ENCODE measurements at regions not wholly inside any gene's neighbourhood (a gene's known extent, or its start where the extent isn't known, plus 50 kb on each side); places are given as distances from the start of the nearest gene placed in this dataset.

DNA sequence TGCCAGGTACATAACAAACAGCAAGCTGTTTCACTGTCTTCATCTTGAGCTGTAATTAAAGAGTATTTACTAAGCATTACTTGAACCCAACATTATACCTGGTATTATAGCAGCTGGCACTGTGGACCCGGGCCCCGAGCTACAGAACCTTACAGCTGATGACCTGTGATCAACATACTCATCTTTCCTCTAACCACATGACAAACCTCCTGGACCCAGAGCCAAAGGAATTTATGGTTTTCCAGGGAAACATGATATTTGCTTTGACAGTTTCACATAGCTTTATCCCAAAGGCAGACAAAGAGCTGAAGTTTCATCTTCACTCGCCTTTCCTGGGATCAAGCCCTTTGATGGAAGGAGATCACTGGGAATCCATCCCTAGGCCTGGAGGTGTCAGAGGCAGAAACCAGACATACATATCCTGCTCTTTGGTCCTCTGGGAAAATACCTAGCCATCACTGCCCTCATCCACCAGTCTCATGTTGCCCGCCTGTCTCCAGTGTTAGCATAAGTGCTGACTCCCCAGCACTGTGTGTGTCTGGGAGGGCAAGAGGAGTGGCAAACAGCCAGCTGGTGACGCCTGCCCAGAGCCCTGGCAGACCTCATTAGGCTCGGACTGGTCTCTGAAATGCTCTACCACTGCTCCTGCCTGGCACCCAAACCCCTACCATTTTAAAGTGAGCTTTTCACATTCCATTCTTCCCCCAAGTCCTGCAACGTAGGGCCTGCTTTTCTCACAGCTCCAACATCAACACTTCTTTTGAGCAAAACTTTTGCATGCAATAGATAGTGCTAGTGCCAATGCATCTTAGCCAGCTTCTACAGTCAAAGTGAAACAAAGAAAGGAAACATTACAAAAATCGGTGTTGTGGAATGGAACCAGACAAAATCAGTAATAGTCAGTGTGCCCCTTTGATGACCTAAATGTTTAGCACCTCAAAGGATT lies 138.8 kb upstream of the CTAGE1 start:
- no peaks in the 10 kb centered on the region for H3K9me3 ChIP-seq (ENCODE audit: low read length)
- Mint-ChIP-seq H3K9me3 (peaks cover 0 to 3% (median 0%) of the 10 kb centered on the region in 5 donors), H3K36me3 (no peaks in the 10 kb centered on the region), H3K27me3 (peaks cover 12 to 45% of the 10 kb centered on the region in 2 donors), H3K4me3 (peak overlapping the region in 1 of 7 donors; percentile 1), H3K4me1 (peaks cover 7 to 14% (median 8%) of the 10 kb centered on the region in 3 donors), H3K27ac (no peak overlapping the region)
- peaks cover 6% of the 10 kb centered on the region for H3K4me1 ChIP-seq (ENCODE audit: insufficient read depth, low read length)
- CTCF ChIA-PET: no interaction called here
- POLR2A ChIA-PET: interaction anchor here (1.1 kb wide), 1 partner anchor 11 kb away, joined by 3 read pairs; no protein-coding TSS in a partner anchor
- peaks cover 22% of the 10 kb centered on the region for H3K27me3 ChIP-seq (ENCODE audit: insufficient read depth, low read length, poor library complexity, severe bottlenecking)
- no peak overlapping the region for H3K27ac ChIP-seq (ENCODE audit: low read depth, low read length)
- no peak for DNase-seq
- H3K36me3 ChIP-seq (ENCODE audit: insufficient read depth, low read length): no peaks in the 10 kb centered on the region
- H3K4me3 ChIP-seq (ENCODE audit: low read length): no peak overlapping the region

DNA sequence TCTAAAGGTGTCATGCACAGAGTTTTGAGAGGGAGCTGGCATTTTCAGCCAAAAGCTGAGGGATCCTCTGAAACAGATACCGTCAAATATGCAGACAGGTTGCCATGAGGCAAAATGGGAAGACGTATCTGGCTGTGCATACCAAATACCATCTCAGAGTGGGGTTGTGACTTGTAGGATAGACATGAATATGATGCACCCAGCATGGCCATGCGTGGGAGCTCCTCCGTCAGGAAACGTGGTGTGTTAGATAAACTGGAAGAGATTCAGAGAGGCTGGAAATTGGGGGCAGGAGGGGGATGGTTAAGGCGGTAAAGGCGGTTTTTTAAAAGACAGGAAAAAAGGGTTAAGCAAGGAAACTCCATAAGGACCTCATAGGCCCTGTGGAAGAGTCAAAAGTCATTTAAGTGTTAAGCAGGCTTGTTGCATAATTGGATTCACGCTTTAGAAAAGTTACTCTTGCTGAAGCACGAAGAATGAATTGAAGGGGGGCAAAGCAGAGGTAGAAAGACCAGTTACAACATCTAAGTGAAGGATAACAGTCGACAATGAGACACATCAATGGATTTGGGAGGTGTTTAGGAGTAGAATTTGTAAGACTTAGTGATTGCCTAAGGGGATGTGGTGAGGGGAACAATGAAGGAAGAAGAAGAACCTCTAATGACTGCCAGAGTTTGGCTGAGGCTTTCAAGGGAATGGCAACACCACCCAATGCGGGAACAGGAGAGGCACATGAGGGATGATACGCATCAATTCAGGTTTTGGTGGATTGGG lies 139.6 kb upstream of the CTAGE1 start:
- Histone ChIP-seq H3K4me3 (ENCODE audit: low read length) (no peak overlapping the region), H3K4me1 (ENCODE audit: insufficient read depth, low read length) (peaks cover 6% of the 10 kb centered on the region), H3K27me3 (ENCODE audit: insufficient read depth, low read length, poor library complexity, severe bottlenecking) (peaks cover 22% of the 10 kb centered on the region), H3K27ac (ENCODE audit: low read depth, low read length) (no peak overlapping the region), H3K9me3 (ENCODE audit: low read length) (no peaks in the 10 kb centered on the region), H3K36me3 (ENCODE audit: insufficient read depth, low read length) (no peaks in the 10 kb centered on the region)
- Mint-ChIP-seq H3K9me3 (peaks cover 0 to 3% (median 0%) of the 10 kb centered on the region in 5 donors), H3K4me3 (peak overlapping the region in 3 of 7 donors; percentile 1 to 63 (median 22)), H3K36me3 (no peaks in the 10 kb centered on the region), H3K27me3 (peaks cover 12 to 53% of the 10 kb centered on the region in 2 donors), H3K4me1 (peaks cover 7 to 14% (median 8%) of the 10 kb centered on the region in 3 donors), H3K27ac (peak overlapping the region in 1 of 8 donors; percentile 48)
- ChIA-PET POLR2A (no interaction called here), CTCF (no interaction called here)
- DNase-seq: no peak

DNA sequence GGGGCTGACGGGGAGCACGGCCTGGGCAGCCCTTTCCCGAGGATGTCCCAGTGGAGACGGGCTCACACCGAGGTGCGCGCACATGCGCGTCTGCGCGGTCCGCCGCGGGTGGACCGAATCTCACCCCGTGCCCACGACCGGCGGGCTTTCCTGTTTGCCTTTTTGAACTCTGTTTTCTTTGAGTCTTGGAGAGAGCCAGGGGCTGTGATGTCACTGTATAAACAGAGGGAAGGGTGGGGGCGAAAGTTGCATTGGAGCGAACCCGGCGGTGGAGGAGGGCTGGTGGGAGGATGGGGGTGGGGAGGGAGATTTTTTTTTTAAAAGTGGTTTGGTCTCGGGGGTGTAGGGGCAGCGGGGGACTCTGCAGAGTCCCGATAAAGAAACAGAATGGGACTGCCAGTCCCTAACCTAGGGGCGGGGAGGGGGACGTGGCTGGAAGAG lies 141.2 kb upstream of the CTAGE1 start:
- no peaks in the 10 kb centered on the region for H3K36me3 Mint-ChIP-seq

DNA sequence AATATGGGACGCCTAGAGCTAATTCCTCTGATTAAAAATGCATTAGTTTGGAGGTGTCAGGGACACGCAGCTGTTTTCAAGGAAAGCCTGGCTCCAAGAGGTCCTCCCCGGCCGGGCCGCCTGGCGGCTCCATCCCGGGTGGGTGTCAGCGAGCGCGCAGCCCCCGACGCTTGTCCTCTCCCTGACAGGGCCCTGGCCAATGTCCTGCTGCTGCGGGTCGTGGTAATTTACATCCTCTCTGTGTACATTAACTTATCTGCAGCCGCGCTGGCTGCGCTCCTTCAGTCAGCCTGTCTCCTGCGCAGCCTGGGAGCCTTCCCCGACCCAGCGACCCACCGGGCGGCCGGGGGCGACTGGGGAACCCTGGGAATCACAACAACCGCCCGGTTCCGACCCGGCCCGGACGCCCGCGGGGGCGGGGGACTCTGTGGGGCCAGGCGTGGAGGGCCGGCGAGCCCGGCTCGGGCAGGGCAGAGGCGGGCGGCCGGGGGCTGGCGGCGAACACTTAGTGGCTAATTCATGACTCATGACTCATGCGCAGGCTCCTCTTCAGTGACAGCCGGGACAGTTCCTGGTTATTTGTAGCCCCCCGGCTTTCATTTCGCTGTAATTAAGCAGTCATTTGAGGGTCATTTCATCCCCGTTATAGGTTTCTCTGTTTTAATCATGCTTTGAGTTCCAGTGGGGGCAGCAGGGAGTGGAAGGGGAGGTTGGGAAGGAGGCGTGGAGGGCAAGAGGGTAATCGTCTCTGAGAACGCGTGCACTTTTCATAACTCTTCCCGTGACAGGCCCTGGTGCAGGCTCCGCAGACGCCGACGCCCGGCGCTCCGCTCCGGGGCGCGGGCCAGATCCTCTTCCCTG lies 141.9 kb upstream of the CTAGE1 start:
- POLR2A ChIA-PET: no interaction called here

More for the DNA sequence above, 141.2 kb upstream of the CTAGE1 start:
- no peaks in the 10 kb centered on the region for H3K9me3 ChIP-seq (ENCODE audit: low read length)
- ChIA-PET CTCF (interaction anchor here (0.6 to 2.0 kb wide), 2 partner anchors 321 to 368 kb away, joined by 3 to 4 read pairs; no protein-coding TSS in a partner anchor), POLR2A (no interaction called here)
- Mint-ChIP-seq H3K4me1 (peaks cover 7 to 14% (median 8%) of the 10 kb centered on the region in 3 donors), H3K9me3 (peaks cover 0 to 3% (median 0%) of the 10 kb centered on the region in 5 donors), H3K27me3 (peaks cover 12 to 66% of the 10 kb centered on the region in 2 donors), H3K4me3 (peak overlapping the region in 6 of 7 donors; percentile 49 to 91 (median 68)), H3K27ac (no peak overlapping the region)
- no peak overlapping the region for H3K4me3 ChIP-seq (ENCODE audit: low read length)
- H3K36me3 ChIP-seq (ENCODE audit: insufficient read depth, low read length): no peaks in the 10 kb centered on the region
- H3K27ac ChIP-seq (ENCODE audit: low read depth, low read length): no peak overlapping the region
- no peak for DNase-seq
- H3K27me3 ChIP-seq (ENCODE audit: insufficient read depth, low read length, poor library complexity, severe bottlenecking): peaks cover 34% of the 10 kb centered on the region
- H3K4me1 ChIP-seq (ENCODE audit: insufficient read depth, low read length): peaks cover 6% of the 10 kb centered on the region

DNA sequence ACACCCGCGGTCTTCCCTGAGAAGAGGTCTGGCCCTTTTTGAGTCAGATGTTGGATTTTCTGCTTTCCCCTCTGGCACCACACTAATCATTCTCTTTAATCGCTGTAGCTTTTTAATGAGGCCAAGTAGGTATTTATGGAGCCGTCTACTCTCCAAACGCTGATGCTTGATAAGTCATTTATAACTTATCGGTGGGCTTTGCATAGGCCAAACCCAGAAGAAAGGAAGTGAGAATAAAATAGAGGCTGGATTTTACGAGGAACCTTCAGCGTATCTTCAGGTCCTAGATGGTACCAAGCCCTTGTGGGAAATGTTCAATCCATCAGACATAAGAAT lies 142.5 kb upstream of the CTAGE1 start:
- peak overlapping the region; percentile 70 to 92 (median 84) for H3K4me3 Mint-ChIP-seq
- H3K36me3 Mint-ChIP-seq: no peaks in the 10 kb centered on the region
- H3K27ac ChIP-seq (ENCODE audit: low read depth, low read length): no peak overlapping the region
- peaks cover 6% of the 10 kb centered on the region for H3K4me1 ChIP-seq (ENCODE audit: insufficient read depth, low read length)
- H3K27me3 Mint-ChIP-seq: peaks cover 15 to 71% of the 10 kb centered on the region in 2 donors
- H3K36me3 ChIP-seq (ENCODE audit: insufficient read depth, low read length): no peaks in the 10 kb centered on the region
- DNase-seq: no peak
- peaks cover 34% of the 10 kb centered on the region for H3K27me3 ChIP-seq (ENCODE audit: insufficient read depth, low read length, poor library complexity, severe bottlenecking)
- CTCF ChIA-PET: interaction anchor here (2.0 kb wide), 1 partner anchor 322 kb away, joined by 4 read pairs; no protein-coding TSS in a partner anchor
- H3K27ac Mint-ChIP-seq: peak overlapping the region in 3 of 8 donors; percentile 12 to 69 (median 15)
- POLR2A ChIA-PET: no interaction called here
- peaks cover 0 to 3% (median 0%) of the 10 kb centered on the region in 5 donors for H3K9me3 Mint-ChIP-seq
- no peak overlapping the region for H3K4me3 ChIP-seq (ENCODE audit: low read length)
- no peaks in the 10 kb centered on the region for H3K9me3 ChIP-seq (ENCODE audit: low read length)
- peaks cover 7 to 14% (median 8%) of the 10 kb centered on the region in 3 donors for H3K4me1 Mint-ChIP-seq

More for the DNA sequence above, 141.9 kb upstream of the CTAGE1 start:
- peaks cover 34% of the 10 kb centered on the region for H3K27me3 ChIP-seq (ENCODE audit: insufficient read depth, low read length, poor library complexity, severe bottlenecking)
- peaks cover 13 to 68% of the 10 kb centered on the region in 2 donors for H3K27me3 Mint-ChIP-seq
- no peaks in the 10 kb centered on the region for H3K36me3 Mint-ChIP-seq
- no peak overlapping the region for H3K27ac ChIP-seq (ENCODE audit: low read depth, low read length)
- H3K4me3 Mint-ChIP-seq: peak overlapping the region; percentile 70 to 92 (median 84)
- peak overlapping the region; percentile 22 for H3K4me3 ChIP-seq (ENCODE audit: low read length)
- DNase-seq: peak in 2 of 5 donors; percentile 19 to 47
- H3K27ac Mint-ChIP-seq: peak overlapping the region in 3 of 8 donors; percentile 12 to 69 (median 64)
- CTCF ChIA-PET: interaction anchor here (0.6 to 2.0 kb wide), 2 partner anchors 321 to 368 kb away, joined by 3 to 4 read pairs; no protein-coding TSS in a partner anchor
- no peaks in the 10 kb centered on the region for H3K9me3 ChIP-seq (ENCODE audit: low read length)
- no peaks in the 10 kb centered on the region for H3K36me3 ChIP-seq (ENCODE audit: insufficient read depth, low read length)
- peaks cover 0 to 3% (median 0%) of the 10 kb centered on the region in 5 donors for H3K9me3 Mint-ChIP-seq
- peaks cover 7 to 14% (median 8%) of the 10 kb centered on the region in 3 donors for H3K4me1 Mint-ChIP-seq
- peaks cover 6% of the 10 kb centered on the region for H3K4me1 ChIP-seq (ENCODE audit: insufficient read depth, low read length)

DNA sequence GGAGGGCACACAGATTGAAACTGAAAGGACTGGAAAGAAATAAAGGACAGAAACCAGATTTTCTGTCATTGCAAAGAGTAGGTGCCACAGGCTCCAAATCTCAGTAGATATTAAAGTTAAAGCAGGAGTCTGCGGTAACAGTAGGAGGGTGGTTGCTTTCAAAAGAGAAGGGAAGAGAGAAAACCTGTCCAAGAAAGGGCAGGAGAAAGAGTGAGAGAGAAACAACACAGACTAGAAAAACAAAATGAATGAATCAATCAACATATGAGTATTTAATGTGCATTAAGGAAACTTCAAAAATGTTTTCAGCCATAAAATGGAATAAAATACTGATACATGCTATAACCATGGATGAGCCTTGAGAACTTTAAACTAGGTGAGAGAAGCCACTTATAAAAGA lies 143.1 kb upstream of the CTAGE1 start:
- Histone ChIP-seq H3K27ac (ENCODE audit: low read depth, low read length) (no peak overlapping the region), H3K4me3 (ENCODE audit: low read length) (no peak overlapping the region), H3K36me3 (ENCODE audit: insufficient read depth, low read length) (no peaks in the 10 kb centered on the region), H3K9me3 (ENCODE audit: low read length) (no peaks in the 10 kb centered on the region), H3K27me3 (ENCODE audit: insufficient read depth, low read length, poor library complexity, severe bottlenecking) (peaks cover 34% of the 10 kb centered on the region), H3K4me1 (ENCODE audit: insufficient read depth, low read length) (peaks cover 6% of the 10 kb centered on the region)
- no peak overlapping the region for H3K27ac Mint-ChIP-seq
- DNase-seq: no peak
- peaks cover 0 to 3% (median 0%) of the 10 kb centered on the region in 5 donors for H3K9me3 Mint-ChIP-seq
- H3K4me1 Mint-ChIP-seq: peaks cover 7 to 14% (median 8%) of the 10 kb centered on the region in 3 donors
- peak overlapping the region in 1 of 7 donors; percentile 70 for H3K4me3 Mint-ChIP-seq
- POLR2A ChIA-PET: no interaction called here
- CTCF ChIA-PET: interaction anchor here (2.0 kb wide), 1 partner anchor 323 kb away, joined by 4 read pairs; no protein-coding TSS in a partner anchor
- peaks cover 15 to 73% of the 10 kb centered on the region in 2 donors for H3K27me3 Mint-ChIP-seq
- H3K36me3 Mint-ChIP-seq: no peaks in the 10 kb centered on the region

DNA sequence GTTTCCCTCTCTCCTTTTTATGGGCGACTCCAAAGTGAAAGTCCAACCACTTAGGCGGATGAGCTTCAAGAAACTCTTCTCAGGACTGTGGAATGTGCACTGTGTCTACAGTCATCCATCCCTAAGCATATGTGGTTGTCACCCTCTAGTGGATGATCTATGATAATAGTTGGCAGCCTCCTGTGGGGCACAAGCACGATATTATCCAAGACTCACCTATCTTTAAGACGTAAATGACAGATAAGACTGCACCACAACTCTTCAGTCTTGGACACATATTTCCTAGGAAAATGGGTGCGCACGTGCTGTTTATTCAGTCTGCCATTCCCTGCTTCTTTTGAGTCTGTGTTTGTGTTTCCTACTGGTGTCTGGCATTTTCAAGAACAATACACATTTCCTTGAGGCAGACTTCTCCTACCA lies 145.5 kb upstream of the CTAGE1 start:
- peaks cover 6% of the 10 kb centered on the region for H3K4me1 ChIP-seq (ENCODE audit: insufficient read depth, low read length)
- no peaks in the 10 kb centered on the region for H3K36me3 Mint-ChIP-seq
- peaks cover 7 to 14% (median 8%) of the 10 kb centered on the region in 3 donors for H3K4me1 Mint-ChIP-seq
- H3K9me3 ChIP-seq (ENCODE audit: low read length): no peaks in the 10 kb centered on the region
- no peak overlapping the region for H3K27ac ChIP-seq (ENCODE audit: low read depth, low read length)
- H3K9me3 Mint-ChIP-seq: peaks cover 0 to 3% (median 0%) of the 10 kb centered on the region in 5 donors
- ChIA-PET POLR2A (no interaction called here), CTCF (interaction anchor here (1.0 to 2.9 kb wide), 7 partner anchors 9 to 641 kb away, joined by 3 to 22 read pairs (median 4); no protein-coding TSS in a partner anchor)
- H3K4me3 Mint-ChIP-seq: no peak overlapping the region
- H3K27me3 ChIP-seq (ENCODE audit: insufficient read depth, low read length, poor library complexity, severe bottlenecking): peaks cover 29% of the 10 kb centered on the region
- H3K4me3 ChIP-seq (ENCODE audit: low read length): no peak overlapping the region
- no peaks in the 10 kb centered on the region for H3K36me3 ChIP-seq (ENCODE audit: insufficient read depth, low read length)
- peaks cover 8 to 74% of the 10 kb centered on the region in 2 donors for H3K27me3 Mint-ChIP-seq
- H3K27ac Mint-ChIP-seq: no peak overlapping the region
- DNase-seq: peak in 4 of 5 donors; percentile 6 to 45 (median 34)
